Testis (tissue), 2 donors: ENCODE measurements at regions not wholly inside any gene's neighbourhood (a gene's known extent, or its start where the extent isn't known, plus 50 kb on each side); places are given as distances from the start of the nearest gene placed in this dataset.

Experiments
- DNase-seq: peaks from one replicate; pipeline ENCODE4 v3.0.0-alpha.2; 2019
- H3K27ac ChIP-seq, 2 donors: fragments of 200-600 bp; sonication (generic); one replicate each; pipeline ENCODE4 v1.5.1; 2019
- H3K27me3 ChIP-seq: fragments of 200-600 bp; sonication (generic); one replicate; pipeline ENCODE4 v1.5.1; 2019
- H3K36me3 ChIP-seq: fragments of 200-600 bp; sonication (generic); one replicate; pipeline ENCODE4 v1.5.1; 2017; ENCODE audit warnings: low read depth; ENCODE audit errors: missing control alignments
- H3K4me1 ChIP-seq: fragments of 200-600 bp; sonication (generic); one replicate; pipeline ENCODE4 v1.5.1; 2019
- H3K4me3 ChIP-seq, 2 donors: fragments of 200-600 bp; sonication (generic); one replicate each; pipeline ENCODE4 v1.5.1; 2017 to 2019
- H3K9me3 ChIP-seq: fragments of 200-600 bp; sonication (generic); one replicate; pipeline ENCODE4 v1.5.1; 2017
- POLR2A ChIP-seq: fragments of 450-650 bp; IDR thresholded peaks from one replicate; pipeline ENCODE4 v1.6.1; 2017; ENCODE audit warnings: antibody characterized with exemption, mild to moderate bottlenecking, moderate library complexity
- WGBS, 2 donors: methylation state at CpG; one replicate each; pipeline ENCODE4 v1.1.5; 2018; 5-methylcytosine and 5-hydroxymethylcytosine counted together
- intact Hi-C: fragments of 100-400 bp; cut with DNase I; formaldehyde crosslinking; loops from one replicate; pipeline ENCODE4 v1.15.1; 2023; ENCODE audit warnings: low total_unique reads
- TF ChIP-seq, protein P1 (sequence below), 3 experiments: fragments of 450-650 bp in 2 of 3; fragments of 200-600 bp in 1 of 3; sonication (generic) in 1 of 3; IDR thresholded peaks; one replicate each; pipeline ENCODE4 v1.5.1; 2016 to 2019; ENCODE audit warnings: antibody characterized with exemption in 3 of 3, mild to moderate bottlenecking in 2 of 3, moderate library complexity in 1 of 3

DNA sequence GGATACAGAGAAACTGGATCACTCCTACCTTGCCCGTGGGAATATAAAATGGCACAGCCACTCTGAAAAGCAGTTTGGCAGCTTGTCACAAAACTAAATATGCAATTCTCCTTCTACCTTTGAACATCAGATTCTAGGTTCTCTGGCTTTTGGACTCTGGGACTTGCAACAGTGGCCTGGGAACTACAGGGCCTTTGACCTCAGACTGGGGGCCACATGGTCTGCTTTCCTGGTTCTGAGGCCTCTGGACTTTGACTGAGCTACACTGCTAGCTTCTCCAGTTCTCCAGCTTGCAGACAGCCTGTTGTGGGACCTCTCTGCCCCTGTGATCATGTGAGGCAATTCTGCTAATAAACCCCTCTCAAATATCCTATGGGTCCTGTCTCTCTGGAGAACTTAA, 168.8 kb downstream of the CDH26 start:
- 86 to 89% methylated on average over 1 of the region's 1 CpG for WGBS, 2 donors
- DNase-seq: no peak
- H3K9me3 ChIP-seq: no peaks in the 10 kb centered on the region
- H3K27me3 ChIP-seq: no peaks in the 10 kb centered on the region
- H3K4me3 ChIP-seq: no peak overlapping the region
- TF ChIP-seq POLR2A: no peak
- TF ChIP-seq, protein P1, sequence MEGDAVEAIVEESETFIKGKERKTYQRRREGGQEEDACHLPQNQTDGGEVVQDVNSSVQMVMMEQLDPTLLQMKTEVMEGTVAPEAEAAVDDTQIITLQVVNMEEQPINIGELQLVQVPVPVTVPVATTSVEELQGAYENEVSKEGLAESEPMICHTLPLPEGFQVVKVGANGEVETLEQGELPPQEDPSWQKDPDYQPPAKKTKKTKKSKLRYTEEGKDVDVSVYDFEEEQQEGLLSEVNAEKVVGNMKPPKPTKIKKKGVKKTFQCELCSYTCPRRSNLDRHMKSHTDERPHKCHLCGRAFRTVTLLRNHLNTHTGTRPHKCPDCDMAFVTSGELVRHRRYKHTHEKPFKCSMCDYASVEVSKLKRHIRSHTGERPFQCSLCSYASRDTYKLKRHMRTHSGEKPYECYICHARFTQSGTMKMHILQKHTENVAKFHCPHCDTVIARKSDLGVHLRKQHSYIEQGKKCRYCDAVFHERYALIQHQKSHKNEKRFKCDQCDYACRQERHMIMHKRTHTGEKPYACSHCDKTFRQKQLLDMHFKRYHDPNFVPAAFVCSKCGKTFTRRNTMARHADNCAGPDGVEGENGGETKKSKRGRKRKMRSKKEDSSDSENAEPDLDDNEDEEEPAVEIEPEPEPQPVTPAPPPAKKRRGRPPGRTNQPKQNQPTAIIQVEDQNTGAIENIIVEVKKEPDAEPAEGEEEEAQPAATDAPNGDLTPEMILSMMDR (IDR thresholded peaks at IDR 0.05): no peak
- H3K27ac ChIP-seq: no peak overlapping the region
- H3K36me3 ChIP-seq: no peaks in the 10 kb centered on the region
- no peaks in the 10 kb centered on the region for H3K4me1 ChIP-seq
- intact Hi-C loops: no loop called here

DNA sequence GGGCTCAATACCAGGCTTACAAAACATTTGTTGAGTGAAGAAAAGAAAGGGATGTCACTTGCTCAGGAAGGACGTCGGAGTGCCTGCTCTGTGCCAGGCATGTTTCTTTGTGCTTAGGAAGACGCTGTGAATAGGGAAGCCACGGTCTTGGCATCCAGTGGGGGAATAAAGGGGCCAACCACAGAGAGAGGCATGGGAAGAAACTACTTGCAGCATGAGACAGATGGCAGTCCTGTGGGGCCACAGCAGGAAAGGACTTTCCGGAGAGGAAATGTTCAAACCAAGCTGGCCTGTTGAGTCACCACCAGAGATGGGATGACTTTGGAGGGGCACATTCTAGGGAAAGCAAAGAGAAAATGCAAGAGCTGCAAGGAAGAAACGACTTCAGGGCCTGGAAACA, 173.2 kb downstream of the CDH26 start:
- DNase-seq: no peak
- H3K4me3 ChIP-seq: no peak overlapping the region
- H3K4me1 ChIP-seq: no peaks in the 10 kb centered on the region
- no peaks in the 10 kb centered on the region for H3K27me3 ChIP-seq
- H3K9me3 ChIP-seq: no peaks in the 10 kb centered on the region
- H3K36me3 ChIP-seq: no peaks in the 10 kb centered on the region
- no peak for TF ChIP-seq POLR2A
- TF ChIP-seq, protein P1 (IDR thresholded peaks at IDR 0.05): no peak
- intact Hi-C loops: no loop called here
- 80 to 84% methylated on average over 6 of the region's 6 CpGs for WGBS, 2 donors
- H3K27ac ChIP-seq: no peak overlapping the region

DNA sequence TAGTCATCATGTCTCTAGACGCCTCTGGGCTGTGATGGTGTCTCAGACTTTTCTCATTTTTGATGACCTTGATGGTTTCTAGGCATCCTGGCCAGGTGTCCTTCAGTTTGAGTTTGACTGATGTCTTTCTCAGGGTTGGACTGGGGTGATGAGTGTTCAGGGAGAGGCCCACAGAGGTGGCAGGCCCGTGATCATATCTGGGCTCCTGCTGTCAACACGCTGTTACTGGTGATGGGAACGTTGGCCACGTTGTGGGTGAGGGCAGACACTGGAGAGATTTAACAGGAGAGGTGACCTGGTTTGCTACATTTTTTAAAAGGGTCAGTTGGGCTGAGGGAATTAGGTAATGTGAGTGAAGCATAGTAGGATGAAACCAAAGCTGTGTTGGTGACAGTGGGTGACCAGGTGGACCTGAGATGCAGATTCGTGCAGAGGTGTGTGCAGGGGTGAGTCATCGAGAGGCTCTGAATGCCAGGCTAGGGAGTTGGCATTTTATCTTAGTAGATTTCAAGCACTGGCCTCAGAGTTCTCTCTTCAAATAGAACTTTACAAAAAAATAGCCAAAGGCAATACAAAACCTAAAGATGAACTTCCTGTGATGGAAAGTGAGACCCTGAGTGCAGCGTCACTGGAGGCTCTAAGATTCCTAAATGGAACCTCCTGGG, 174.1 kb downstream of the CDH26 start:
- TF ChIP-seq, protein P1 (IDR thresholded peaks at IDR 0.05): no peak
- no peak for TF ChIP-seq POLR2A
- no peak for DNase-seq
- intact Hi-C loops: no loop called here
- H3K36me3 ChIP-seq: no peaks in the 10 kb centered on the region
- H3K27ac ChIP-seq: no peak overlapping the region
- H3K27me3 ChIP-seq: no peaks in the 10 kb centered on the region
- H3K4me3 ChIP-seq: no peak overlapping the region
- no peaks in the 10 kb centered on the region for H3K4me1 ChIP-seq
- WGBS, 2 donors: 81 to 83% methylated on average over 8 of the region's 8 CpGs
- no peaks in the 10 kb centered on the region for H3K9me3 ChIP-seq

DNA sequence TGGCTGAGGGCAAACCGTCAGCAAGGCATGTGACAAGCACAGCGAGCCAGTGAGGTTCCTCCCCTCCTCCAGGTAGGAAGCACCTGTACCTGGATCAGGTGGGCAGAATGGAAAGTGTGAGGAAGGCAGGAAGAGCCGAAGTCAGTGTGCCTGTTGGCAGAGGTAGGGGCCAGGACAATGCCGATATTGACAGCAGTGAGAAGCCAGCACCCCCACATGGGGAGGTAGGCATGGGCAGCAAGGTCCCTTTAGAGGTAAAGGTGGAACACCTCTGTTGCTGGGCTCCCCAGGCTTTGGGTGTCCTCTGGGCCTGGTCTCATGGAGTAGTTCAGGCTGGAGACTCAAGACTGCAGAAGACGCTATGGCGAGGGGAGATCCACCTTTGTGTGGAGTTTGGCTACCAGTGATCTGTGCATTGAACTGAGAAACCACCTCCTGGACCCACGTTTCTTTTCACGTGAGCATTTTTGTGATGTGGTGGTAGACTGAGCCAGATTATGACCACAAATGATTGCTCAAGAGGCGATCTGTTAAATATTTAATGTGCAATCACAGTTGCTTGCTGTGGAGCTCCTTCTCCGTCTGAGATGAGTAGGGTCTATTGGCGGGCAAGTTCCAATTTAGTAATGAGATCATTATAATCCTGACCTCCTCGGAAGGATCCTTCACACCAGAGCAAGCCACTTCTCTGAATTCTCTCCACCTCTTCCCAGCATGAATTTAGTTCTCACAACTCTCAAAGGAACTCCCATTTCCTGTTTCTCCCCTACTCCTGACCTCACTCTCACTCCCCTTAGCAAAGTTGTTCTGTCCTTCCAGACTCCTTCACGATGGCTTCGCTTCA, 174.8 kb downstream of the CDH26 start:
- DNase-seq: no peak
- WGBS, 2 donors: 84 to 85% methylated on average over 14 of the region's 14 CpGs
- TF ChIP-seq, protein P1 (IDR thresholded peaks at IDR 0.05): no peak
- TF ChIP-seq POLR2A: no peak

More for the DNA sequence above, 174.8 kb downstream of the CDH26 start:
- intact Hi-C loops: no loop called here
- H3K36me3 ChIP-seq: no peaks in the 10 kb centered on the region
- H3K27ac ChIP-seq: no peak overlapping the region
- H3K9me3 ChIP-seq: no peaks in the 10 kb centered on the region
- H3K27me3 ChIP-seq: no peaks in the 10 kb centered on the region
- H3K4me3 ChIP-seq: no peak overlapping the region
- no peaks in the 10 kb centered on the region for H3K4me1 ChIP-seq
